Caco-2 (cell line): ENCODE measurements at regions not wholly inside any gene's neighbourhood (a gene's known extent, or its start where the extent isn't known, plus 50 kb on each side); places are given as distances from the start of the nearest gene placed in this dataset.

ENCODE experiments used
- BruUV-seq: library from RNA; stranded (reverse); fragments of 400-500 nt; replicated peaks from 2 replicates; lab custom pipeline; 2021; lab: Mats Ljungman, UMichigan
- CTCF ChIA-PET: fragments of 300-600 bp; sonication (Branson Sonifier 250); formaldehyde crosslinking; loops from one replicate; lab custom pipeline; 2022; ENCODE audit warnings: antibody characterized with exemption; lab: Charles Lee
- POLR2A ChIA-PET: fragments of 300-600 bp; sonication (Branson Sonifier 250); formaldehyde crosslinking; loops from one replicate; lab custom pipeline; 2022; ENCODE audit warnings: antibody characterized with exemption; lab: Charles Lee
- DNase-seq, 2 experiments: peaks; one replicate each; pipeline versions ENCODE4 v3.0.0 to v3.0.0-alpha.2; 2020 to 2022
- H3K27me3 ChIP-seq: replicated peaks from 2 replicates; pipeline ENCODE4 v1.6.0; 2011; ENCODE audit warnings: low read length; ENCODE audit not compliant: control insufficient read depth, insufficient read depth
- H3K36me3 ChIP-seq: 2 replicates; pipeline ENCODE4 v1.5.1; 2011; ENCODE audit warnings: low read length; ENCODE audit not compliant: control insufficient read depth, insufficient read depth
- H3K4me1 ChIP-seq: fragments of 250-450 bp; sonication (Bioruptor Pico); 2 replicates; pipeline ENCODE4 v1.5.1; 2020; ENCODE audit warnings: mild to moderate bottlenecking
- H3K4me3 ChIP-seq: 2 replicates; pipeline ENCODE4 v1.5.1; 2011; ENCODE audit warnings: low read depth, mild to moderate bottlenecking, control low read depth, low read length
- H3K9me3 ChIP-seq: fragments of 250-450 bp; sonication (Bioruptor Pico); 2 replicates; pipeline ENCODE4 v1.5.1; 2020; ENCODE audit warnings: mild to moderate bottlenecking, moderate library complexity
- H3K27ac Mint-ChIP-seq: one replicate; pipeline ENCODE4 v1.8.0; 2022; ENCODE audit warnings: mixed read lengths; ENCODE audit not compliant: unreplicated experiment
- H3K27me3 Mint-ChIP-seq: one replicate; pipeline ENCODE4 v1.8.0; 2022; ENCODE audit warnings: mixed read lengths; ENCODE audit not compliant: insufficient read depth, unreplicated experiment
- H3K36me3 Mint-ChIP-seq: one replicate; pipeline ENCODE4 v1.8.0; 2022; ENCODE audit warnings: mild to moderate bottlenecking, mixed read lengths; ENCODE audit not compliant: insufficient read depth, unreplicated experiment
- H3K4me1 Mint-ChIP-seq: one replicate; pipeline ENCODE4 v1.8.0; 2022; ENCODE audit warnings: low read depth, mixed read lengths; ENCODE audit not compliant: unreplicated experiment
- H3K4me3 Mint-ChIP-seq: one replicate; pipeline ENCODE4 v1.8.0; 2022; ENCODE audit warnings: mild to moderate bottlenecking, moderate library complexity, mixed read lengths; ENCODE audit not compliant: unreplicated experiment
- H3K9me3 Mint-ChIP-seq: one replicate; pipeline ENCODE4 v1.8.0; 2022; ENCODE audit warnings: mixed read lengths; ENCODE audit not compliant: unreplicated experiment
- CTCF ChIP-seq, 2 experiments: fragments of 200-600 bp in 1 of 2; IDR thresholded peaks; 1 replicate in 1 of 2; 2 replicates in 1 of 2; pipeline versions ENCODE4 v1.5.1 to v1.8.0; 2011 to 2022; ENCODE audit warnings: antibody characterized with exemption in 1 of 2, control low read depth in 1 of 2, inconsistent platforms in 1 of 2, low read depth in 1 of 2, low read length in 1 of 2, mild to moderate bottlenecking in 1 of 2, moderate library complexity in 1 of 2; ENCODE audit not compliant: insufficient read depth in 1 of 2, severe bottlenecking in 1 of 2, unreplicated experiment in 1 of 2
- intact Hi-C: fragments of 100-400 bp; cut with micrococcal nuclease; formaldehyde crosslinking; loops from one replicate; pipeline ENCODE4 v1.10.0; 2022; ENCODE audit not compliant: unreplicated experiment

GRCh38 chrX:40291553-40291952 lies 193.8 kb upstream of the BCOR start:
- DNase-seq: no peak
- H3K36me3 Mint-ChIP-seq: no peaks in the 10 kb centered on the region
- H3K4me3 Mint-ChIP-seq: no peak overlapping the region
- H3K36me3 ChIP-seq: no peaks in the 10 kb centered on the region
- TF ChIP-seq CTCF (IDR thresholded peaks at IDR 0.05; ENCODE audit: insufficient read depth in 1 of 2, low read depth in 1 of 2, low read length in 1 of 2, severe bottlenecking in 1 of 2, unreplicated experiment in 1 of 2): no peak
- no TSS peak for BruUV-seq
- H3K4me1 ChIP-seq: peaks cover 6% of the 10 kb centered on the region; the same call in 1 of the 2 replicates
- H3K9me3 Mint-ChIP-seq: no peaks in the 10 kb centered on the region
- no peaks in the 10 kb centered on the region for H3K27me3 ChIP-seq
- intact Hi-C loops: no loop called here
- H3K9me3 ChIP-seq: no peaks in the 10 kb centered on the region
- H3K4me3 ChIP-seq: no peak overlapping the region
- ChIA-PET CTCF (no interaction called here), POLR2A (no interaction called here)
- H3K27ac Mint-ChIP-seq: no peak overlapping the region
- H3K4me1 Mint-ChIP-seq: no peaks in the 10 kb centered on the region
- H3K27me3 Mint-ChIP-seq: no peaks in the 10 kb centered on the region

- TF ChIP-seq CTCF (IDR thresholded peaks at IDR 0.05; ENCODE audit: insufficient read depth in 1 of 2, low read depth in 1 of 2, low read length in 1 of 2, severe bottlenecking in 1 of 2, unreplicated experiment in 1 of 2): no peak
- CTCF ChIA-PET: no interaction called here
- no peaks in the 10 kb centered on the region for H3K9me3 Mint-ChIP-seq
- Histone ChIP-seq H3K27me3 (no peaks in the 10 kb centered on the region), H3K9me3 (no peaks in the 10 kb centered on the region), H3K4me3 (no peak overlapping the region), H3K4me1 (0 out of 2 replicates have a peak, but pooled peaks cover 6% of the 10 kb centered on the region), H3K36me3 (no peaks in the 10 kb centered on the region)
- no peak for DNase-seq
- no peak overlapping the region for H3K4me3 Mint-ChIP-seq
- POLR2A ChIA-PET: no interaction called here
- H3K36me3 Mint-ChIP-seq: no peaks in the 10 kb centered on the region
- no peak overlapping the region for H3K27ac Mint-ChIP-seq
- intact Hi-C loops: no loop called here
- BruUV-seq: no TSS peak
- H3K4me1 Mint-ChIP-seq: no peaks in the 10 kb centered on the region
- H3K27me3 Mint-ChIP-seq: no peaks in the 10 kb centered on the region
These were observed 192.8 kb upstream of the BCOR start for GRCh38 chrX:40290517-40290916.

- POLR2A ChIA-PET: no interaction called here
- CTCF ChIA-PET: no interaction called here
- no peaks in the 10 kb centered on the region for H3K27me3 ChIP-seq
- Mint-ChIP-seq H3K4me1 (no peaks in the 10 kb centered on the region), H3K27me3 (no peaks in the 10 kb centered on the region), H3K27ac (no peak overlapping the region), H3K4me3 (no peak overlapping the region), H3K9me3 (no peaks in the 10 kb centered on the region), H3K36me3 (no peaks in the 10 kb centered on the region)
- no peak overlapping the region for H3K4me3 ChIP-seq
- no peak for DNase-seq
- TF ChIP-seq CTCF (IDR thresholded peaks at IDR 0.05; ENCODE audit: insufficient read depth in 1 of 2, low read depth in 1 of 2, low read length in 1 of 2, severe bottlenecking in 1 of 2, unreplicated experiment in 1 of 2): no peak
- intact Hi-C loops: no loop called here
- no TSS peak for BruUV-seq
- H3K36me3 ChIP-seq: no peaks in the 10 kb centered on the region
- no peaks in the 10 kb centered on the region for H3K9me3 ChIP-seq
- 0 out of 2 replicates have a peak, but pooled peaks cover 6% of the 10 kb centered on the region for H3K4me1 ChIP-seq
These were observed 188.1 kb upstream of the BCOR start for GRCh38 chrX:40285876-40286275.
